GM13977 (cell line): ENCODE measurements at regions not wholly inside any gene's neighbourhood (a gene's known extent, or its start where the extent isn't known, plus 50 kb on each side); places are given as distances from the start of the nearest gene placed in this dataset.

Experiments
- DNase-seq: peaks from one replicate; pipeline ENCODE4 v3.0.0; 2012; ENCODE audit warnings: low spot score
- CTCF ChIP-seq: IDR thresholded peaks from 2 replicates; pipeline ENCODE4 v1.5.1; 2012; ENCODE audit warnings: mild to moderate bottlenecking, control low read depth; ENCODE audit not compliant: insufficient read depth; ENCODE audit errors: extremely low read depth, missing control alignments
- in situ Hi-C: fragments of 300-500 bp; cut with MboI; formaldehyde crosslinking; loops from one replicate; pipeline ENCODE4 v1.12.0; 2022; ENCODE audit warnings: low sequenced_read_pairs, low pct_unique_long_range_greater_than_20kb, mixed read lengths, inconsistent platforms; ENCODE audit not compliant: unreplicated experiment

GRCh38 chr6:138657065-138657425, 116.5 kb upstream of the CCDC28A start:
- TF ChIP-seq CTCF = no peak
- in situ Hi-C loops = no loop called here
- no peak for DNase-seq

- no peak for DNase-seq
- TF ChIP-seq CTCF = no peak
- in situ Hi-C loops = no loop called here
Observed at GRCh38 chr6:138659998-138660397, 113.6 kb upstream of the CCDC28A start.

GRCh38 chr6:138662471-138662870, 111.1 kb upstream of the CCDC28A start:
- in situ Hi-C loops = no loop called here
- no peak for TF ChIP-seq CTCF
- no peak for DNase-seq

- no peak for DNase-seq
- in situ Hi-C loops = no loop called here
- TF ChIP-seq CTCF = no peak
Observed at GRCh38 chr6:138663892-138664291, 109.7 kb upstream of the CCDC28A start.

GRCh38 chr6:138664745-138665144, 108.8 kb upstream of the CCDC28A start:
- no peak for DNase-seq
- TF ChIP-seq CTCF = no peak
- in situ Hi-C loops = no loop called here

- TF ChIP-seq CTCF = no peak
- no peak for DNase-seq
Observed at GRCh38 chr6:138666636-138667035, 106.9 kb upstream of the CCDC28A start.

GRCh38 chr6:138667408-138667807, 106.2 kb upstream of the CCDC28A start:
- in situ Hi-C loops = no loop called here
- no peak for DNase-seq
- TF ChIP-seq CTCF = no peak

More at GRCh38 chr6:138666636-138667035, 106.9 kb upstream of the CCDC28A start:
- in situ Hi-C loops = no loop called here
